HG02571 (cell line): ENCODE measurements at regions not wholly inside any gene's neighbourhood (a gene's known extent, or its start where the extent isn't known, plus 50 kb on each side); places are given as distances from the start of the nearest gene placed in this dataset.
"Not testable (repeated sequence)": the region's sequence is repeated elsewhere in the genome, so short reads cannot be mapped to it uniquely, and the experiment has no call there.

Experiments used
- ATAC-seq: cut with Tn5 transposase; IDR thresholded peaks from one replicate; pipeline ENCODE4 v1.9.1; 2021; ENCODE audit warnings: mild to moderate bottlenecking, moderate library complexity; ENCODE audit not compliant: unreplicated experiment

- ATAC-seq = no peak
Observed at GRCh38 chr4:157701695-157701994, 471.2 kb downstream of the GASK1B start.

- no peak for ATAC-seq
Observed at GRCh38 chr4:157700898-157701694, 471.7 kb downstream of the GASK1B start.

GRCh38 chr4:157689476-157689875 lies 468.9 kb downstream of the GRIA2 start:
- no peak for ATAC-seq

- ATAC-seq = no peak
Observed at GRCh38 chr4:157687971-157688370, 467.4 kb downstream of the GRIA2 start.

GRCh38 chr4:157679326-157679725 lies 458.8 kb downstream of the GRIA2 start:
- ATAC-seq = not testable (repeated sequence)

- ATAC-seq = no peak
Observed at GRCh38 chr4:157678478-157678877, 457.9 kb downstream of the GRIA2 start.

- ATAC-seq = no peak
Observed at GRCh38 chr4:157674699-157675098, 454.2 kb downstream of the GRIA2 start.

- no peak for ATAC-seq
Observed at GRCh38 chr4:157667836-157668235, 447.3 kb downstream of the GRIA2 start.

GRCh38 chr4:157664726-157665125 lies 444.2 kb downstream of the GRIA2 start:
- ATAC-seq = no peak

GRCh38 chr4:157655096-157655809 lies 434.7 kb downstream of the GRIA2 start:
- no peak for ATAC-seq

GRCh38 chr4:157643257-157643656 lies 422.7 kb downstream of the GRIA2 start:
- no peak for ATAC-seq

GRCh38 chr4:157634057-157634456 lies 413.5 kb downstream of the GRIA2 start:
- no peak for ATAC-seq

- no peak for ATAC-seq
Observed at GRCh38 chr4:157616741-157617472, 396.4 kb downstream of the GRIA2 start.

- no peak for ATAC-seq
Observed at GRCh38 chr4:157607996-157608395, 387.5 kb downstream of the GRIA2 start.

- no peak for ATAC-seq
Observed at GRCh38 chr4:157600583-157600982, 380.1 kb downstream of the GRIA2 start.

GRCh38 chr4:157591245-157591644 lies 370.7 kb downstream of the GRIA2 start:
- ATAC-seq = no peak

- ATAC-seq = no peak
Observed at GRCh38 chr4:157590679-157591078, 370.2 kb downstream of the GRIA2 start.

- no peak for ATAC-seq
Observed at GRCh38 chr4:157587681-157588423, 367.3 kb downstream of the GRIA2 start.

GRCh38 chr4:157582141-157582540 lies 361.6 kb downstream of the GRIA2 start:
- ATAC-seq = no peak

GRCh38 chr4:157576671-157577217 lies 356.2 kb downstream of the GRIA2 start:
- no peak for ATAC-seq

GRCh38 chr4:157575339-157575738 lies 354.8 kb downstream of the GRIA2 start:
- no peak for ATAC-seq
